ENCODE measurements at regions not wholly inside any gene's neighbourhood (a gene's known extent, or its start where the extent isn't known, plus 50 kb on each side); places are given as distances from the start of the nearest gene placed in this dataset.

- peak; percentile 95 to 97 for DNase-seq (ENCODE audit: low read depth in 2 of 2)
- no peak for TF ChIP-seq CTCF (IDR thresholded peaks at IDR 0.05; ENCODE audit: low read depth, low read length)
- H3K4me3 ChIP-seq (replicated peaks in 1 of 2; ENCODE audit: low read depth in 2 of 2, low read length in 2 of 2) = no peak overlapping the region
Measured at GRCh38 chr7:46764100-46764936, 817.6 kb downstream of the TNS3 start.

DNA sequence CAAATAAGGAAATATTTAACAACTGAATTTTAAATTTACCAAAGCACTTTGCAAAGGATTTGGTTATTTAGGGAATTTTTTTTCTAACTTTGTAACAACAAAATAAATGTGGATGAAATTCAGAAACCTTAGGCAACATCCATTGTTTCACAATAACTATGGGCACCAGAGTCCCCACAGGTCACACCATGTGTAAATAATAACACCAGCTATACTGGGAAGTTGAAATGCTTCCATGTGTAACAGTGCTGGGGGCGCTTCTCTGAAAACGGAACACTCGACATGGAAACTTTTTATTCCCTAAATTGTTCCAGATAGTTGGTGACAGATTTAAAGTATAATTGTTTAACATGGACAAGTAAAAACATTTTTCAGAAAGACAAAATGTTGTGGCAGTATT is 818.6 kb downstream of the TNS3 start:
- no peak for TF ChIP-seq CTCF (IDR thresholded peaks at IDR 0.05; ENCODE audit: low read depth, low read length)
- no peak overlapping the region for H3K4me3 ChIP-seq (replicated peaks in 1 of 2; ENCODE audit: low read depth in 2 of 2, low read length in 2 of 2)
- DNase-seq (ENCODE audit: low read depth in 2 of 2) = peak in 1 of 2 donors; percentile 15

DNA sequence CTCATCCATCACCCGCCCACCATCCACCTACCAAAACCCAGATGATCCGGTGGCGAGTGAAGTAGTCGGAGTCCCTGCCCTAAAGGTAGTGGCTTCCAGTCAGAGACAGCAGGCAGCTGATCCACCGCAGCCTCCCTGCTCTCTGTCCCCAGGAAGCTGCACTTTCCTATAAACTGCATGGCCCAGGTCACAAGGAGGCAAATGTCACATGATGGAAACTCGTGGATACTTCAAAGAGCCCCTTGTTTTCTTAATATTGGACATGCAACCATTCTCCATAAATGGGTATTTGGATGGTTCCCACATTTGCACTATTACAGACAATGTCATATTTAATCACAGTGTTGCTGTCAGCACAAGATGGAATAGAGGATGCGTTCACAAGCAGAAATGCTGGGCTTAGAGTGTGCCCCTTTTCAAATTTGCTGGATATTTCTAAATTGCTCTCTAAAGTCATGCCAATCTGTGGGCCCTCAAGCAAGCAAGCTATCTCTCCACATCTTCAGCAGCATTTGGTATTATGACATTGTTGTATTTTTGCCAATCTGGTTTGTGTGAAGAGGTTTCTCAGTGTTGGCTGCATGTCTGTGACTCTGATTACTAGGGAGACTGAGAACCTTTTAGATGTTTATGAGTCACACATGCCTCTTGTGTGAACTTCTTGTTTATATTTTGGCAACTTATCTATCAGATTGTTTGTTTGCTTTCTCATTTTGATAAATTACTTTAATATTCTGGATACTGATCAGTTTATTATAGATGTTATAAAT is 822.0 kb downstream of the TNS3 start:
- no peak overlapping the region for H3K4me3 ChIP-seq (replicated peaks in 1 of 2; ENCODE audit: low read depth in 2 of 2, low read length in 2 of 2)
- peak; percentile 59 to 71 for DNase-seq (ENCODE audit: low read depth in 2 of 2)
- TF ChIP-seq CTCF (IDR thresholded peaks at IDR 0.05; ENCODE audit: low read depth, low read length) = no peak

DNA sequence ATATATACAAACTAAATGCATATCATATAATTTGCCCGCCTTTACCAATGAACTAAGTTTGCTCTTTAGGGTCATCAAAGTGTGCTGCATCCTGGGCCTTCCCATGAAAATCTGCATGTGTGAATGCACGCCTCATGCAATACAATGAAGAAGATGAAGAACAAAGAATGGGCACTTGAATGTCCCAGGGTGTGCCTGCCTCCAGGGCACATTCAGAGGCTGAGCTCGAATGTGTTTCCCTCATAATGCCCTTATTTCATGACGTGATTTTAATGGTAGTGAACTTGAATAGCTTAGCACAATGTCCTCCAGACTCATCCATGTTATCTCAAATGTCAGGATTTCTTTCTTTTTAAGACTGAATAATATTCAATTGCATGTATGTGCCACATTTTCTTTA is 824.9 kb downstream of the TNS3 start:
- no peak for DNase-seq (ENCODE audit: low read depth in 2 of 2)
- no peak overlapping the region for H3K4me3 ChIP-seq (replicated peaks in 1 of 2; ENCODE audit: low read depth in 2 of 2, low read length in 2 of 2)
- no peak for TF ChIP-seq CTCF (IDR thresholded peaks at IDR 0.05; ENCODE audit: low read depth, low read length)

- DNase-seq (ENCODE audit: low read depth in 2 of 2) = no peak
- TF ChIP-seq CTCF (IDR thresholded peaks at IDR 0.05; ENCODE audit: low read depth, low read length) = no peak
- no peak overlapping the region for H3K4me3 ChIP-seq (replicated peaks in 1 of 2; ENCODE audit: low read depth in 2 of 2, low read length in 2 of 2)
Measured at GRCh38 chr7:46756256-46756655, 825.7 kb downstream of the TNS3 start.

- TF ChIP-seq CTCF (IDR thresholded peaks at IDR 0.05; ENCODE audit: low read depth, low read length) = no peak
- peak in 1 of 2 donors; percentile 41 for DNase-seq (ENCODE audit: low read depth in 2 of 2)
- no peak overlapping the region for H3K4me3 ChIP-seq (replicated peaks in 1 of 2; ENCODE audit: low read depth in 2 of 2, low read length in 2 of 2)
Measured at GRCh38 chr7:46755120-46756034, 826.5 kb downstream of the TNS3 start.
